Esophagus squamous epithelium (tissue), 4 donors: ENCODE measurements at regions not wholly inside any gene's neighbourhood (a gene's known extent, or its start where the extent isn't known, plus 50 kb on each side); places are given as distances from the start of the nearest gene placed in this dataset.

ENCODE experiments used
- CTCF ChIP-seq, 6 experiments: fragments of 450-650 bp in 4 of 6; fragments of 200-600 bp in 2 of 6; sonication (generic) in 2 of 6; IDR thresholded peaks; one replicate each; pipeline ENCODE4 v1.5.1; 2016 to 2019; ENCODE audit warnings: antibody characterized with exemption in 6 of 6, mild to moderate bottlenecking in 4 of 6, moderate library complexity in 4 of 6
- POLR2A ChIP-seq, 4 donors: fragments of 450-650 bp; IDR thresholded peaks; one replicate each; pipeline ENCODE4 v1.6.1; 2017; ENCODE audit warnings: antibody characterized with exemption in 4 of 4, mild to moderate bottlenecking in 4 of 4, moderate library complexity in 3 of 4

- TF ChIP-seq CTCF (IDR thresholded peaks at IDR 0.05): no peak
- TF ChIP-seq POLR2A (IDR thresholded peaks at IDR 0.05): no peak
Observed at GRCh38 chr9:79857188-79857587, 285.4 kb downstream of the TLE4 start.
